ENCODE measurements at regions not wholly inside any gene's neighbourhood (a gene's known extent, or its start where the extent isn't known, plus 50 kb on each side); places are given as distances from the start of the nearest gene placed in this dataset.

DNA sequence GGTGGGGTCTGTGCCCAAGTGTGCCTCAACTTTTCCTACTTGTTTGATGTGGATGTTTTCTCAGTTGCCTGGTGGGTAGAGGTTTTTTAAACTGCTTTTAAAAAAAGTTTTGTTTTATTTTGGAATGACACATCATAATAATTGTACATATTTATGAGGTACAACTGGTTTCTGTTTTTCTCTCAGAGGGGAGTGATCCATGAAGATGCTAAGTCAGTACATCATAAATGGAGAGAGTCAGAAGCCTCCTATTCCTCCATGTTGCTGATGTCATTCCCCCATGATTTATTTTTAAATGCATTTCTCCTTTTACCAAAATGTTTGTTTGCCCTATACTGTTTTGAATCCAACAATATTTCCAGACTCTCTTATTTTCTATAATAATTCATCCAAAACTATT lies 77.3 kb upstream of the CLVS2 start:
- no peak for TF ChIP-seq POLR2A (IDR thresholded peaks at IDR 0.05)
- TF ChIP-seq, protein P1, sequence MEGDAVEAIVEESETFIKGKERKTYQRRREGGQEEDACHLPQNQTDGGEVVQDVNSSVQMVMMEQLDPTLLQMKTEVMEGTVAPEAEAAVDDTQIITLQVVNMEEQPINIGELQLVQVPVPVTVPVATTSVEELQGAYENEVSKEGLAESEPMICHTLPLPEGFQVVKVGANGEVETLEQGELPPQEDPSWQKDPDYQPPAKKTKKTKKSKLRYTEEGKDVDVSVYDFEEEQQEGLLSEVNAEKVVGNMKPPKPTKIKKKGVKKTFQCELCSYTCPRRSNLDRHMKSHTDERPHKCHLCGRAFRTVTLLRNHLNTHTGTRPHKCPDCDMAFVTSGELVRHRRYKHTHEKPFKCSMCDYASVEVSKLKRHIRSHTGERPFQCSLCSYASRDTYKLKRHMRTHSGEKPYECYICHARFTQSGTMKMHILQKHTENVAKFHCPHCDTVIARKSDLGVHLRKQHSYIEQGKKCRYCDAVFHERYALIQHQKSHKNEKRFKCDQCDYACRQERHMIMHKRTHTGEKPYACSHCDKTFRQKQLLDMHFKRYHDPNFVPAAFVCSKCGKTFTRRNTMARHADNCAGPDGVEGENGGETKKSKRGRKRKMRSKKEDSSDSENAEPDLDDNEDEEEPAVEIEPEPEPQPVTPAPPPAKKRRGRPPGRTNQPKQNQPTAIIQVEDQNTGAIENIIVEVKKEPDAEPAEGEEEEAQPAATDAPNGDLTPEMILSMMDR (IDR thresholded peaks at IDR 0.05), result no peak

Data from body of pancreas (tissue), 4 donors.